HG03103 (cell line): ENCODE measurements at regions not wholly inside any gene's neighbourhood (a gene's known extent, or its start where the extent isn't known, plus 50 kb on each side); places are given as distances from the start of the nearest gene placed in this dataset.

Experiments
- ATAC-seq: cut with Tn5 transposase; IDR thresholded peaks from one replicate; pipeline ENCODE4 v1.9.1; 2021; ENCODE audit warnings: low read depth; ENCODE audit not compliant: unreplicated experiment

- no peak for ATAC-seq
Measured at GRCh38 chr3:98974442-98974841, 72.9 kb upstream of the DCBLD2 start.

- no peak for ATAC-seq
Measured at GRCh38 chr3:98972720-98973119, 71.2 kb upstream of the DCBLD2 start.

- ATAC-seq = no peak
Measured at GRCh38 chr3:98972155-98972554, 70.7 kb upstream of the DCBLD2 start.

GRCh38 chr3:98971169-98971681, 69.7 kb upstream of the DCBLD2 start:
- no peak for ATAC-seq

- ATAC-seq = no peak
Measured at GRCh38 chr3:98969295-98969694, 67.8 kb upstream of the DCBLD2 start.

- ATAC-seq = no peak
Measured at GRCh38 chr3:98968824-98969223, 67.3 kb upstream of the DCBLD2 start.

GRCh38 chr3:98968347-98968746, 66.9 kb upstream of the DCBLD2 start:
- ATAC-seq = no peak

- no peak for ATAC-seq
Measured at GRCh38 chr3:98967758-98968157, 66.3 kb upstream of the DCBLD2 start.

- ATAC-seq = no peak
Measured at GRCh38 chr3:98966862-98967546, 65.5 kb upstream of the DCBLD2 start.

GRCh38 chr3:98966434-98966833, 64.9 kb upstream of the DCBLD2 start:
- no peak for ATAC-seq

GRCh38 chr3:98964784-98965183, 63.3 kb upstream of the DCBLD2 start:
- no peak for ATAC-seq

GRCh38 chr3:98963546-98963945, 62.1 kb upstream of the DCBLD2 start:
- no peak for ATAC-seq

GRCh38 chr3:98962951-98963350, 61.5 kb upstream of the DCBLD2 start:
- ATAC-seq = no peak

GRCh38 chr3:98962189-98962930, 60.9 kb upstream of the DCBLD2 start:
- no peak for ATAC-seq

- no peak for ATAC-seq
Measured at GRCh38 chr3:98961161-98962155, 60.0 kb upstream of the DCBLD2 start.

- no peak for ATAC-seq
Measured at GRCh38 chr3:98957681-98958080, 56.2 kb upstream of the DCBLD2 start.

- ATAC-seq = no peak
Measured at GRCh38 chr3:98956008-98956407, 54.5 kb upstream of the DCBLD2 start.

GRCh38 chr3:98954791-98955604, 53.5 kb upstream of the DCBLD2 start:
- ATAC-seq = no peak

GRCh38 chr3:98954242-98954641, 52.7 kb upstream of the DCBLD2 start:
- no peak for ATAC-seq

- no peak for ATAC-seq
Measured at GRCh38 chr3:98952404-98952803, 50.9 kb upstream of the DCBLD2 start.
